KMS-11 (cell line): ENCODE measurements at regions not wholly inside any gene's neighbourhood (a gene's known extent, or its start where the extent isn't known, plus 50 kb on each side); places are given as distances from the start of the nearest gene placed in this dataset.

ENCODE experiments used
- H2AFZ ChIP-seq: fragments of 200-600 bp; sonication (generic); 2 replicates; pipeline ENCODE4 v1.6.1; 2016; ENCODE audit warnings: antibody characterized with exemption, mixed run types, low read depth
- H3K27ac ChIP-seq: fragments of 200-600 bp; sonication (generic); 2 replicates; pipeline ENCODE4 v1.6.1; 2016; ENCODE audit warnings: mild to moderate bottlenecking, mixed run types
- H3K27me3 ChIP-seq: fragments of 200-600 bp; sonication (generic); 2 replicates; pipeline ENCODE4 v1.6.1; 2017; ENCODE audit warnings: mild to moderate bottlenecking, low read depth, mixed run types, moderate library complexity; ENCODE audit not compliant: insufficient read depth
- H3K36me3 ChIP-seq: fragments of 200-600 bp; sonication (generic); 2 replicates; pipeline ENCODE4 v1.6.1; 2017; ENCODE audit warnings: mild to moderate bottlenecking, mixed run types; ENCODE audit not compliant: insufficient read depth
- H3K4me1 ChIP-seq: fragments of 200-600 bp; sonication (generic); 2 replicates; pipeline ENCODE4 v1.6.1; 2016; ENCODE audit warnings: mild to moderate bottlenecking, low read depth, mixed run types; ENCODE audit not compliant: poor library complexity, severe bottlenecking
- H3K4me2 ChIP-seq: fragments of 200-600 bp; sonication (generic); 2 replicates; pipeline ENCODE4 v1.7.0; 2016; ENCODE audit warnings: mild to moderate bottlenecking, mixed run types
- H3K4me3 ChIP-seq: fragments of 200-600 bp; sonication (generic); IDR thresholded peaks from 2 replicates; pipeline ENCODE4 v1.6.1; 2017; ENCODE audit warnings: low read depth, low read length, mixed read lengths; ENCODE audit not compliant: insufficient read depth
- H3K79me2 ChIP-seq: fragments of 200-600 bp; sonication (generic); 2 replicates; pipeline ENCODE4 v1.6.1; 2016; ENCODE audit warnings: low read depth, mixed run types; ENCODE audit not compliant: insufficient read depth
- H3K9ac ChIP-seq: fragments of 200-600 bp; sonication (generic); 2 replicates; pipeline ENCODE4 v1.6.1; 2016; ENCODE audit warnings: mild to moderate bottlenecking, mixed run types
- H4K20me1 ChIP-seq: fragments of 200-600 bp; sonication (generic); 2 replicates; pipeline ENCODE4 v1.6.1; 2016; ENCODE audit warnings: mild to moderate bottlenecking, mixed run types; ENCODE audit not compliant: insufficient read depth
- TF ChIP-seq, protein P1 (sequence below): fragments of 200-600 bp; sonication (generic); conservative IDR thresholded peaks from 2 replicates; pipeline ENCODE4 v1.6.1; 2017; ENCODE audit warnings: low read depth, mild to moderate bottlenecking, antibody characterized with exemption, low read length, moderate library complexity, mixed read lengths

DNA sequence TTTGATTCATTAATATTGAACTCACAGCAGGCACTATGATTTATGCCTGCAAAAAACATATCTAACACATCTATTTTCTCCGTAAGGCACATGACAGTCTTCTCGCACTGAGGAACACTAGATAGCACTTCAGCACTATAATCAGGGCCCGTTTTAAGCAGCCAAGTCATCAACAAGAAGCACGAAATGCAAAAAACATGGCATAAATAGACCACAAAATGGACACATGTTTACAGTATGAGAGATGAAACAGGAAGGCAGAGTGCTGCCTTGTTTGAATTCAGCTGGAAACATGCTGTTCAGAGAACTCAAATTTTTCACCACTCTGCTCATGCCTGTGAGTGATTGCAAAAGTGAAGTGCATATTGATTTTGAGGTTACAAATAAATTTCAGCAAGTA lies 205.8 kb upstream of the PDGFD start:
- Histone ChIP-seq H3K4me3 (no peak overlapping the region), H3K36me3 (no peaks in the 10 kb centered on the region), H4K20me1 (no peaks in the 10 kb centered on the region), H3K4me2 (no peak overlapping the region), H3K27me3 (no peaks in the 10 kb centered on the region), H3K9ac (no peak overlapping the region), H2AFZ (no peak overlapping the region), H3K79me2 (no peaks in the 10 kb centered on the region), H3K4me1 (no peaks in the 10 kb centered on the region), H3K27ac (no peak overlapping the region)
- TF ChIP-seq, protein P1, sequence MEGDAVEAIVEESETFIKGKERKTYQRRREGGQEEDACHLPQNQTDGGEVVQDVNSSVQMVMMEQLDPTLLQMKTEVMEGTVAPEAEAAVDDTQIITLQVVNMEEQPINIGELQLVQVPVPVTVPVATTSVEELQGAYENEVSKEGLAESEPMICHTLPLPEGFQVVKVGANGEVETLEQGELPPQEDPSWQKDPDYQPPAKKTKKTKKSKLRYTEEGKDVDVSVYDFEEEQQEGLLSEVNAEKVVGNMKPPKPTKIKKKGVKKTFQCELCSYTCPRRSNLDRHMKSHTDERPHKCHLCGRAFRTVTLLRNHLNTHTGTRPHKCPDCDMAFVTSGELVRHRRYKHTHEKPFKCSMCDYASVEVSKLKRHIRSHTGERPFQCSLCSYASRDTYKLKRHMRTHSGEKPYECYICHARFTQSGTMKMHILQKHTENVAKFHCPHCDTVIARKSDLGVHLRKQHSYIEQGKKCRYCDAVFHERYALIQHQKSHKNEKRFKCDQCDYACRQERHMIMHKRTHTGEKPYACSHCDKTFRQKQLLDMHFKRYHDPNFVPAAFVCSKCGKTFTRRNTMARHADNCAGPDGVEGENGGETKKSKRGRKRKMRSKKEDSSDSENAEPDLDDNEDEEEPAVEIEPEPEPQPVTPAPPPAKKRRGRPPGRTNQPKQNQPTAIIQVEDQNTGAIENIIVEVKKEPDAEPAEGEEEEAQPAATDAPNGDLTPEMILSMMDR, result no peak

GRCh38 chr11:104366321-104366734 lies 202.4 kb upstream of the PDGFD start:
- Histone ChIP-seq H3K36me3 (no peaks in the 10 kb centered on the region), H2AFZ (no peak overlapping the region), H3K79me2 (no peaks in the 10 kb centered on the region), H3K4me2 (no peak overlapping the region), H3K4me3 (no peak overlapping the region), H3K27me3 (no peaks in the 10 kb centered on the region), H4K20me1 (no peaks in the 10 kb centered on the region), H3K9ac (no peak overlapping the region), H3K4me1 (no peaks in the 10 kb centered on the region), H3K27ac (no peak overlapping the region)
- TF ChIP-seq, protein P1, result no peak

GRCh38 chr11:104365676-104366075 lies 201.7 kb upstream of the PDGFD start:
- Histone ChIP-seq H3K4me1 (no peaks in the 10 kb centered on the region), H3K27me3 (no peaks in the 10 kb centered on the region), H3K4me2 (no peak overlapping the region), H3K27ac (no peak overlapping the region), H2AFZ (no peak overlapping the region), H3K4me3 (no peak overlapping the region), H3K79me2 (no peaks in the 10 kb centered on the region), H3K9ac (no peak overlapping the region), H4K20me1 (no peaks in the 10 kb centered on the region), H3K36me3 (no peaks in the 10 kb centered on the region)
- TF ChIP-seq, protein P1, result no peak

DNA sequence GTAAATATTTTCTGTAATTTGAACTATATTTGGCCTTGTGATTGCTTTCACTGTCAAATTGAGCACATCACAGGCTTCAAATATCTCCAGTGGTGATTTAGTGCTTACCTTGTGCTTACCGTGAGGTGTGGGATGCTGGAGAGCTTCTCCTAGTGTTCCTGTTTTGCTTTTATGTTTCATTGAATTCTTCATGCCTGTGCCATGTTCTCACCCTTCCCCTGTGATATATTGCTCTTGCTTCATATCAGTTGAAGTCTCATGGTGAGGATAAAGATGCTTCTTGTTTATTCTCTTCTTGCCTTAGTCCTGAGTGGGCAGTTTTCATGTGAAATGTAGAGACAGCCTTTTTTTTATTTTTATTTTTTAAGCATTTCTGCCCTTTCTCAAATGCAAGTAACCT lies 198.0 kb upstream of the PDGFD start:
- H2AFZ ChIP-seq, result no peak overlapping the region

More for the DNA sequence above, 198.0 kb upstream of the PDGFD start:
- no peak overlapping the region for H3K9ac ChIP-seq
- no peak overlapping the region for H3K4me3 ChIP-seq
- H3K27me3 ChIP-seq, result no peaks in the 10 kb centered on the region
- H3K4me1 ChIP-seq, result no peaks in the 10 kb centered on the region
- no peaks in the 10 kb centered on the region for H3K79me2 ChIP-seq
- H3K4me2 ChIP-seq, result no peak overlapping the region
- H3K27ac ChIP-seq, result no peak overlapping the region
- TF ChIP-seq, protein P1, result no peak
- H4K20me1 ChIP-seq, result no peaks in the 10 kb centered on the region
- no peaks in the 10 kb centered on the region for H3K36me3 ChIP-seq
